H9 (cell line): ENCODE measurements at regions not wholly inside any gene's neighbourhood (a gene's known extent, or its start where the extent isn't known, plus 50 kb on each side); places are given as distances from the start of the nearest gene placed in this dataset.

Experiments used
- DNase-seq: peaks from one replicate; pipeline ENCODE4 v3.0.0-alpha.2; 2017
- H2AFZ ChIP-seq: one replicate; pipeline ENCODE4 v1.6.1; 2013; ENCODE audit warnings: mild to moderate bottlenecking, low read length, control low read depth, moderate library complexity
- H2AK5ac ChIP-seq: 2 replicates; pipeline ENCODE4 v1.6.1; 2013; ENCODE audit warnings: low read length, control low read depth, mixed read lengths; ENCODE audit not compliant: insufficient read length
- H2BK120ac ChIP-seq: one replicate; pipeline ENCODE4 v1.6.1; 2013; ENCODE audit warnings: low read depth, mild to moderate bottlenecking, low read length, control low read depth, inconsistent platforms; ENCODE audit not compliant: poor library complexity, severe bottlenecking
- H2BK12ac ChIP-seq: 2 replicates; pipeline ENCODE4 v1.6.1; 2013; ENCODE audit warnings: low read length, control low read depth, mixed read lengths, low read depth; ENCODE audit not compliant: insufficient read length
- H2BK15ac ChIP-seq: 2 replicates; pipeline ENCODE4 v1.6.1; 2013; ENCODE audit warnings: low read depth, low read length, control low read depth
- H2BK20ac ChIP-seq: one replicate; pipeline ENCODE4 v1.6.1; 2013; ENCODE audit warnings: low read depth, mild to moderate bottlenecking, low read length, control low read depth, inconsistent platforms; ENCODE audit not compliant: poor library complexity, severe bottlenecking
- H2BK5ac ChIP-seq: 2 replicates; pipeline ENCODE4 v1.6.1; 2013; ENCODE audit warnings: low read length, control low read depth, mixed read lengths; ENCODE audit not compliant: insufficient read length
- H3K14ac ChIP-seq: 2 replicates; pipeline ENCODE4 v1.6.1; 2013; ENCODE audit warnings: low read length, control low read depth; ENCODE audit not compliant: insufficient read depth
- H3K18ac ChIP-seq: 2 replicates; pipeline ENCODE4 v1.6.1; 2013; ENCODE audit warnings: low read depth, mild to moderate bottlenecking, mixed read lengths, low read length, control low read depth; ENCODE audit not compliant: insufficient read length
- H3K23ac ChIP-seq: 2 replicates; pipeline ENCODE4 v1.6.1; 2013; ENCODE audit warnings: low read length, control low read depth, mixed read lengths, low read depth; ENCODE audit not compliant: insufficient read length
- H3K23me2 ChIP-seq: 2 replicates; pipeline ENCODE4 v1.6.1; 2013; ENCODE audit warnings: low read depth, mild to moderate bottlenecking, mixed read lengths, low read length, control low read depth; ENCODE audit not compliant: insufficient read length, poor library complexity, severe bottlenecking
- H3K27ac ChIP-seq: 2 replicates; pipeline ENCODE4 v1.5.1; 2013; ENCODE audit warnings: low read length, control low read depth, mixed read lengths, low read depth; ENCODE audit not compliant: insufficient read length
- H3K27me3 ChIP-seq: 2 replicates; pipeline ENCODE4 v1.6.1; 2013; ENCODE audit warnings: low read length, control low read depth, inconsistent platforms; ENCODE audit not compliant: insufficient read depth
- H3K4ac ChIP-seq: 2 replicates; pipeline ENCODE4 v1.6.1; 2013; ENCODE audit warnings: low read depth, mild to moderate bottlenecking, control low read depth, inconsistent platforms, low read length, moderate library complexity
- H3K4me1 ChIP-seq: 2 replicates; pipeline ENCODE4 v1.6.1; 2013; ENCODE audit warnings: low read length, control low read depth, inconsistent platforms; ENCODE audit not compliant: insufficient read depth
- H3K4me2 ChIP-seq: 2 replicates; pipeline ENCODE4 v1.6.1; 2013; ENCODE audit warnings: low read length, control low read depth, mixed read lengths; ENCODE audit not compliant: insufficient read length, insufficient read depth
- H3K56ac ChIP-seq: 2 replicates; pipeline ENCODE4 v1.6.1; 2013; ENCODE audit warnings: low read depth, mild to moderate bottlenecking, mixed read lengths, low read length, control low read depth; ENCODE audit not compliant: insufficient read length
- H3K79me1 ChIP-seq: 2 replicates; pipeline ENCODE4 v1.6.1; 2013; ENCODE audit warnings: low read depth, mild to moderate bottlenecking, moderate library complexity, low read length, control low read depth, inconsistent platforms; ENCODE audit not compliant: insufficient read depth, poor library complexity, severe bottlenecking
- H3K79me2 ChIP-seq: 2 replicates; pipeline ENCODE4 v1.6.1; 2013; ENCODE audit warnings: low read length, control low read depth, inconsistent platforms; ENCODE audit not compliant: insufficient read depth
- H3K9ac ChIP-seq: 2 replicates; pipeline ENCODE4 v1.6.1; 2013; ENCODE audit warnings: low read length, control low read depth, mixed read lengths; ENCODE audit not compliant: insufficient read length; ENCODE audit errors: extremely low read depth
- H3K9me3 ChIP-seq: one replicate; pipeline ENCODE4 v1.6.1; 2013; ENCODE audit warnings: low read depth, low read length, inconsistent platforms; ENCODE audit not compliant: control insufficient read depth
- H3T11ph ChIP-seq: one replicate; pipeline ENCODE4 v1.6.1; 2013; ENCODE audit warnings: mild to moderate bottlenecking, low read length, control low read depth, inconsistent platforms
- H4K20me1 ChIP-seq: one replicate; pipeline ENCODE4 v1.6.1; 2013; ENCODE audit not compliant: control insufficient read depth, insufficient read length, insufficient read depth
- H4K5ac ChIP-seq: 2 replicates; pipeline ENCODE4 v1.6.1; 2013; ENCODE audit warnings: low read depth, mild to moderate bottlenecking, mixed read lengths, low read length, control low read depth; ENCODE audit not compliant: insufficient read length
- H4K8ac ChIP-seq: replicated peaks from 2 replicates; pipeline ENCODE4 v1.6.1; 2013; ENCODE audit warnings: low read length, control low read depth, mixed read lengths, low read depth; ENCODE audit not compliant: insufficient read length
- H4K91ac ChIP-seq: 2 replicates; pipeline ENCODE4 v1.6.1; 2013; ENCODE audit warnings: low read depth, mild to moderate bottlenecking, moderate library complexity, mixed read lengths, low read length, control low read depth; ENCODE audit not compliant: insufficient read length
- H3K27ac Mint-ChIP-seq, 3 experiments: 2 replicates in 2 of 3; 3 replicates in 1 of 3; pipeline ENCODE4 v1.8.0; 2020 to 2021; ENCODE audit warnings: mixed read lengths in 3 of 3, mild to moderate bottlenecking in 1 of 3, moderate library complexity in 1 of 3
- H3K27me3 Mint-ChIP-seq: 2 replicates; pipeline ENCODE4 v1.8.0; 2021; ENCODE audit warnings: low read depth, mild to moderate bottlenecking, moderate library complexity, mixed read lengths
- H3K36me3 Mint-ChIP-seq, 3 experiments: 2 replicates in 2 of 3; 3 replicates in 1 of 3; pipeline ENCODE4 v1.8.0; 2020 to 2021; ENCODE audit warnings: low read depth in 3 of 3, mixed read lengths in 3 of 3; ENCODE audit not compliant: insufficient read depth in 1 of 3
- H3K4me1 Mint-ChIP-seq, 2 experiments: 2 replicates each; pipeline ENCODE4 v1.8.0; 2020; ENCODE audit warnings: mixed read lengths in 2 of 2
- H3K4me3 Mint-ChIP-seq, 2 experiments: 2 replicates in 1 of 2; 3 replicates in 1 of 2; pipeline ENCODE4 v1.8.0; 2020 to 2021; ENCODE audit warnings: mild to moderate bottlenecking in 2 of 2, mixed read lengths in 2 of 2, moderate library complexity in 1 of 2
- H3K9me3 Mint-ChIP-seq, 2 experiments: 2 replicates in 1 of 2; 3 replicates in 1 of 2; pipeline ENCODE4 v1.8.0; 2020; ENCODE audit warnings: mild to moderate bottlenecking in 2 of 2, mixed read lengths in 2 of 2, moderate library complexity in 1 of 2
- WGBS: extraction: QIAGEN DNeasy Blood & Tissue Kit; methylation state at CpG from one replicate; pipeline ENCODE4 v1.1.7; 2013; ENCODE audit warnings: missing lambda C conversion rate, low lambda C conversion rate, mixed read lengths; ENCODE audit not compliant: insufficient read length; ENCODE audit errors: extremely low coverage; 5-methylcytosine and 5-hydroxymethylcytosine counted together
- TF ChIP-seq, protein P1 (sequence below): fragments of 200-600 bp; sonication (generic); conservative IDR thresholded peaks from 3 replicates; pipeline ENCODE4 v1.8.0; 2021; ENCODE audit warnings: antibody characterized with exemption, mild to moderate bottlenecking

DNA sequence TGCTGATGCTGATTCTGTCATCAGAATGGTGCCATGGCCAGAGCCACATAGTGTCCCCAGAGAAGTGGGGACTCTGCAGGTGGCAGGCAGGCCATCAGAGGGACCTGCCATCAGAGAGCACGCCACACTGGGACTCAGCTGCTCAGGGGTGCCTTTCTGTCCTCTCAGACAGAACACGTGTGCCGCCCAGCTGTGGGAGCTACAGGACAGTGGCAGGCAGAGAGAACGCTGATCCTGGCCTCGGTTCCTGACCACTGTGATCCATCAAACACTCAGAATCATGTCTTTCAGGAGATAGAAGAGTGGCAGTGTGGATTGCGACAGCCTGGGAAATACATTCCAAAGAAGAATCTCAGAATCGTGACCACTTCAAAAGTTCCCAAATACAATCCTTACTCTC, 497.2 kb upstream of the SALL3 start:
- no peak overlapping the region for H3K4me3 Mint-ChIP-seq

More for the DNA sequence above, 497.2 kb upstream of the SALL3 start:
- Histone ChIP-seq H2BK12ac (no peak overlapping the region), H3K23me2 (no peaks in the 10 kb centered on the region), H3K79me2 (no peaks in the 10 kb centered on the region), H3K27ac (no peak overlapping the region), H3K18ac (no peak overlapping the region), H3K9me3 (no peaks in the 10 kb centered on the region), H2AK5ac (no peak overlapping the region), H2BK20ac (no peak overlapping the region), H3K14ac (no peak overlapping the region), H2BK15ac (no peak overlapping the region), H3K4me2 (no peak overlapping the region), H4K20me1 (no peaks in the 10 kb centered on the region), H3K9ac (no peak overlapping the region), H3T11ph (no peak overlapping the region), H3K79me1 (no peaks in the 10 kb centered on the region), H3K4ac (no peak overlapping the region), H3K23ac (no peak overlapping the region), H4K5ac (no peak overlapping the region), H2BK120ac (no peak overlapping the region), H3K4me1 (no peaks in the 10 kb centered on the region), H4K8ac (no peak overlapping the region), H2BK5ac (no peak overlapping the region), H3K56ac (no peak overlapping the region), H3K27me3 (no peaks in the 10 kb centered on the region), H4K91ac (no peak overlapping the region), H2AFZ (no peak overlapping the region)
- no peak for DNase-seq
- no peaks in the 10 kb centered on the region; a peak in 1 of 7 replicates for H3K36me3 Mint-ChIP-seq
- H3K9me3 Mint-ChIP-seq, result peaks cover 0 to 3% of the 10 kb centered on the region in 2 experiments; a peak in 1 of 5 replicates
- H3K27me3 Mint-ChIP-seq, result no peaks in the 10 kb centered on the region; the same call in 1 of the 2 replicates
- TF ChIP-seq, protein P1, sequence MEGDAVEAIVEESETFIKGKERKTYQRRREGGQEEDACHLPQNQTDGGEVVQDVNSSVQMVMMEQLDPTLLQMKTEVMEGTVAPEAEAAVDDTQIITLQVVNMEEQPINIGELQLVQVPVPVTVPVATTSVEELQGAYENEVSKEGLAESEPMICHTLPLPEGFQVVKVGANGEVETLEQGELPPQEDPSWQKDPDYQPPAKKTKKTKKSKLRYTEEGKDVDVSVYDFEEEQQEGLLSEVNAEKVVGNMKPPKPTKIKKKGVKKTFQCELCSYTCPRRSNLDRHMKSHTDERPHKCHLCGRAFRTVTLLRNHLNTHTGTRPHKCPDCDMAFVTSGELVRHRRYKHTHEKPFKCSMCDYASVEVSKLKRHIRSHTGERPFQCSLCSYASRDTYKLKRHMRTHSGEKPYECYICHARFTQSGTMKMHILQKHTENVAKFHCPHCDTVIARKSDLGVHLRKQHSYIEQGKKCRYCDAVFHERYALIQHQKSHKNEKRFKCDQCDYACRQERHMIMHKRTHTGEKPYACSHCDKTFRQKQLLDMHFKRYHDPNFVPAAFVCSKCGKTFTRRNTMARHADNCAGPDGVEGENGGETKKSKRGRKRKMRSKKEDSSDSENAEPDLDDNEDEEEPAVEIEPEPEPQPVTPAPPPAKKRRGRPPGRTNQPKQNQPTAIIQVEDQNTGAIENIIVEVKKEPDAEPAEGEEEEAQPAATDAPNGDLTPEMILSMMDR, result no peak
- no CpG with 5 or more reads among the region's 7 CpGs for WGBS
- H3K4me1 Mint-ChIP-seq, result no peaks in the 10 kb centered on the region
- no peak overlapping the region for H3K27ac Mint-ChIP-seq
